Stimulated activated CD8-positive, alpha-beta memory T cell treated with anti-CD3 and anti-CD28 coated beads, Interleukin-15, amount 100 ng/mL, for 4 hours (primary cell): ENCODE measurements at regions not wholly inside any gene's neighbourhood (a gene's known extent, or its start where the extent isn't known, plus 50 kb on each side); places are given as distances from the start of the nearest gene placed in this dataset.
A peak's percentile ranks its signal among the peaks of the same experiment; 100 is the strongest.

Experiments
- DNase-seq, 2 donors: peaks; one replicate each; pipeline ENCODE4 v3.0.0-alpha.2; 2020; ENCODE audit warnings: low read depth in 2 of 2

- no peak for DNase-seq
Measured at GRCh38 chr5:82807021-82807420, 270.2 kb downstream of the TMEM167A start.

GRCh38 chr5:82806513-82806912 lies 270.7 kb downstream of the TMEM167A start:
- no peak for DNase-seq

GRCh38 chr5:82804155-82804690 lies 273.0 kb downstream of the TMEM167A start:
- no peak for DNase-seq

GRCh38 chr5:82802954-82803353 lies 274.2 kb downstream of the TMEM167A start:
- DNase-seq, result no peak

- no peak for DNase-seq
Measured at GRCh38 chr5:82800826-82801225, 276.4 kb downstream of the TMEM167A start.

- DNase-seq, result no peak
Measured at GRCh38 chr5:82799361-82800077, 277.7 kb downstream of the TMEM167A start.

GRCh38 chr5:82798676-82799075 lies 278.5 kb downstream of the TMEM167A start:
- DNase-seq, result no peak

GRCh38 chr5:82796643-82797416 lies 280.4 kb downstream of the TMEM167A start:
- DNase-seq, result no peak

- DNase-seq, result no peak
Measured at GRCh38 chr5:82794876-82795275, 282.3 kb downstream of the TMEM167A start.

GRCh38 chr5:82793808-82794419 lies 283.3 kb downstream of the TMEM167A start:
- peak in 1 of 2 donors; percentile 5 for DNase-seq

- DNase-seq, result no peak
Measured at GRCh38 chr5:82792096-82792495, 285.1 kb downstream of the TMEM167A start.

GRCh38 chr5:82789095-82789494 lies 288.1 kb downstream of the TMEM167A start:
- DNase-seq, result no peak

GRCh38 chr5:82786748-82787147 lies 290.4 kb downstream of the TMEM167A start:
- DNase-seq, result no peak

GRCh38 chr5:82785882-82786509 lies 291.2 kb downstream of the TMEM167A start:
- DNase-seq, result no peak

GRCh38 chr5:82785456-82785855 lies 291.7 kb downstream of the TMEM167A start:
- no peak for DNase-seq

- DNase-seq, result no peak
Measured at GRCh38 chr5:82784521-82784920, 292.7 kb downstream of the TMEM167A start.

- DNase-seq, result no peak
Measured at GRCh38 chr5:82777106-82777505, 300.1 kb downstream of the TMEM167A start.

GRCh38 chr5:82772281-82772680 lies 304.9 kb downstream of the TMEM167A start:
- no peak for DNase-seq

GRCh38 chr5:82766206-82766605 lies 311.0 kb downstream of the TMEM167A start:
- DNase-seq, result no peak

GRCh38 chr5:82765765-82766164 lies 311.4 kb downstream of the TMEM167A start:
- DNase-seq, result no peak

- DNase-seq, result no peak
Measured at GRCh38 chr5:82760856-82761255, 316.3 kb downstream of the TMEM167A start.

GRCh38 chr5:82758881-82759280 lies 318.3 kb downstream of the TMEM167A start:
- no peak for DNase-seq
